ENCODE measurements at regions not wholly inside any gene's neighbourhood (a gene's known extent, or its start where the extent isn't known, plus 50 kb on each side); places are given as distances from the start of the nearest gene placed in this dataset.

- Histone ChIP-seq H3K79me2 (ENCODE audit: control insufficient read depth, insufficient read depth, low read length) (no peaks in the 10 kb centered on the region), H3K4me2 (ENCODE audit: insufficient read depth, low read length) (no peak overlapping the region), H3K27ac (ENCODE audit: insufficient read depth, low read depth, low read length) (no peak overlapping the region), H3K9me1 (replicated peaks; ENCODE audit: control insufficient read depth, extremely low read depth, insufficient read depth, low read length) (no peaks in the 10 kb centered on the region), H3K36me3 (ENCODE audit: control insufficient read depth in 2 of 2, extremely low read depth in 1 of 2, insufficient read depth in 2 of 2, low read length in 2 of 2) (no peaks in the 10 kb centered on the region), H4K20me1 (replicated peaks; ENCODE audit: control insufficient read depth, extremely low read depth, insufficient read depth, low read length) (no peaks in the 10 kb centered on the region), H2AFZ (ENCODE audit: low read depth, low read length) (no peak overlapping the region), H3K27me3 (ENCODE audit: control insufficient read depth in 2 of 2, insufficient read depth in 2 of 2, low read length in 2 of 2) (no peaks in the 10 kb centered on the region), H3K9me3 (replicated peaks; ENCODE audit: control insufficient read depth, insufficient read depth, low read length) (no peaks in the 10 kb centered on the region), H3K4me3 (replicated peaks in 1 of 3; ENCODE audit: insufficient read depth in 1 of 3, low read depth in 1 of 3, low read length in 3 of 3) (no peak overlapping the region), H3K4me1 (ENCODE audit: control insufficient read depth, extremely low read depth, insufficient read depth, low read length) (no peaks in the 10 kb centered on the region), H3K9ac (replicated peaks; ENCODE audit: extremely low read depth, insufficient read depth, low read length) (no peak overlapping the region)
- no peak for DNase-seq (ENCODE audit: low read depth, low spot score)
- dilution Hi-C loops (cut with MboI; ENCODE audit: extremely low pct_ligation_motif_present, low sequenced_read_pairs), result no loop called here
- intact Hi-C loops (cut with micrococcal nuclease), result no loop called here
- no peak for FAIRE-seq
- no TSS peak for BruUV-seq (replicated peaks)
- CTCF ChIA-PET, result no interaction called here
- no peak for TF ChIP-seq EZH2 (IDR thresholded peaks at IDR 0.05; ENCODE audit: borderline replicate concordance, low read depth, low read length, severe bottlenecking)
- TF ChIP-seq MYC (IDR thresholded peaks at IDR 0.05; ENCODE audit: low read depth, low read length), result no peak
- POLR2A ChIA-PET, result no interaction called here
Measured at GRCh38 chr4:29983890-29984289, 736.3 kb upstream of the PCDH7 start.

- Histone ChIP-seq H3K79me2 (ENCODE audit: control insufficient read depth, insufficient read depth, low read length) (no peaks in the 10 kb centered on the region), H3K27ac (ENCODE audit: insufficient read depth, low read depth, low read length) (no peak overlapping the region), H3K36me3 (ENCODE audit: control insufficient read depth in 2 of 2, extremely low read depth in 1 of 2, insufficient read depth in 2 of 2, low read length in 2 of 2) (no peaks in the 10 kb centered on the region), H2AFZ (ENCODE audit: low read depth, low read length) (no peak overlapping the region), H4K20me1 (replicated peaks; ENCODE audit: control insufficient read depth, extremely low read depth, insufficient read depth, low read length) (no peaks in the 10 kb centered on the region), H3K4me3 (replicated peaks in 1 of 3; ENCODE audit: insufficient read depth in 1 of 3, low read depth in 1 of 3, low read length in 3 of 3) (no peak overlapping the region), H3K4me1 (ENCODE audit: control insufficient read depth, extremely low read depth, insufficient read depth, low read length) (no peaks in the 10 kb centered on the region), H3K9ac (replicated peaks; ENCODE audit: extremely low read depth, insufficient read depth, low read length) (no peak overlapping the region), H3K9me3 (replicated peaks; ENCODE audit: control insufficient read depth, insufficient read depth, low read length) (no peaks in the 10 kb centered on the region), H3K9me1 (replicated peaks; ENCODE audit: control insufficient read depth, extremely low read depth, insufficient read depth, low read length) (no peaks in the 10 kb centered on the region), H3K27me3 (ENCODE audit: control insufficient read depth in 2 of 2, insufficient read depth in 2 of 2, low read length in 2 of 2) (no peaks in the 10 kb centered on the region), H3K4me2 (ENCODE audit: insufficient read depth, low read length) (no peak overlapping the region)
- TF ChIP-seq CTCF (IDR thresholded peaks at IDR 0.05; ENCODE audit: extremely low read depth in 1 of 2, insufficient read depth in 1 of 2, low read depth in 1 of 2, low read length in 2 of 2), result no peak
- no peak for TF ChIP-seq GATA2 (IDR thresholded peaks at IDR 0.05; ENCODE audit: insufficient read depth, insufficient read length, low read depth, low read length)
- no peak for TF ChIP-seq MAX (IDR thresholded peaks at IDR 0.05; ENCODE audit: insufficient read depth, insufficient read length)
- TF ChIP-seq MYC (IDR thresholded peaks at IDR 0.05; ENCODE audit: low read depth, low read length), result no peak
- no peak for TF ChIP-seq POLR2AphosphoS5 (IDR thresholded peaks at IDR 0.05; ENCODE audit: insufficient read depth, low read depth, low read length)
- TF ChIP-seq POLR2A (IDR thresholded peaks at IDR 0.05; ENCODE audit: low read depth, low read length), result no peak
- TF ChIP-seq EZH2 (IDR thresholded peaks at IDR 0.05; ENCODE audit: borderline replicate concordance, low read depth, low read length, severe bottlenecking), result no peak
- TF ChIP-seq JUN (IDR thresholded peaks at IDR 0.05; ENCODE audit: borderline replicate concordance, insufficient read depth, insufficient read length, low read depth), result no peak
- no peak for TF ChIP-seq FOS (IDR thresholded peaks at IDR 0.05; ENCODE audit: borderline replicate concordance, insufficient read depth, low read length)
- no TSS peak for BruUV-seq (replicated peaks)
- CTCF ChIA-PET, result no interaction called here
- POLR2A ChIA-PET, result no interaction called here
- FAIRE-seq (no peak), DNase-seq (ENCODE audit: low read depth, low spot score) (no peak)
- dilution Hi-C loops (cut with MboI; ENCODE audit: extremely low pct_ligation_motif_present, low sequenced_read_pairs), result no loop called here
- intact Hi-C loops (cut with micrococcal nuclease), result no loop called here
Measured at GRCh38 chr4:30001628-30002027, 718.5 kb upstream of the PCDH7 start.

Measured in endothelial cell of umbilical vein (primary cell).